ENCODE measurements at regions not wholly inside any gene's neighbourhood (a gene's known extent, or its start where the extent isn't known, plus 50 kb on each side); places are given as distances from the start of the nearest gene placed in this dataset.
"Not testable (repeated sequence)": the region's sequence is repeated elsewhere in the genome, so short reads cannot be mapped to it uniquely, and the experiment has no call there.

- DNase-seq (ENCODE audit: extremely low spot score) = no peak
- 65% methylated on average over 8 of the region's 8 CpGs for WGBS
- no peaks in the 10 kb centered on the region for H3K4me1 ChIP-seq (ENCODE audit: insufficient read depth)
- H3K4me3 ChIP-seq (ENCODE audit: low read depth, low read length) = no peak overlapping the region
- no peak overlapping the region for H3K27ac ChIP-seq (ENCODE audit: low read depth)
- no peaks in the 10 kb centered on the region for H3K36me3 ChIP-seq (ENCODE audit: insufficient read depth)
Observed at GRCh38 chr19:28605501-28606268, 607.3 kb downstream of the UQCRFS1 start.

- no peak for DNase-seq (ENCODE audit: extremely low spot score)
- no peak overlapping the region for H3K27ac ChIP-seq (ENCODE audit: low read depth)
- no peaks in the 10 kb centered on the region for H3K4me1 ChIP-seq (ENCODE audit: insufficient read depth)
- no peaks in the 10 kb centered on the region for H3K36me3 ChIP-seq (ENCODE audit: insufficient read depth)
- no peak overlapping the region for H3K4me3 ChIP-seq (ENCODE audit: low read depth, low read length)
- WGBS = 93% methylated on average over 2 of the region's 2 CpGs
Observed at GRCh38 chr19:28603453-28603852, 609.5 kb downstream of the UQCRFS1 start.

GRCh38 chr19:28602675-28603298, 610.2 kb downstream of the UQCRFS1 start:
- Histone ChIP-seq H3K36me3 (ENCODE audit: insufficient read depth) (no peaks in the 10 kb centered on the region), H3K4me3 (ENCODE audit: low read depth, low read length) (no peak overlapping the region), H3K27ac (ENCODE audit: low read depth) (no peak overlapping the region), H3K4me1 (ENCODE audit: insufficient read depth) (no peaks in the 10 kb centered on the region)
- no peak for DNase-seq (ENCODE audit: extremely low spot score)
- WGBS = 79% methylated on average over 9 of the region's 9 CpGs

- H3K4me1 ChIP-seq (ENCODE audit: insufficient read depth) = no peaks in the 10 kb centered on the region
- no peak overlapping the region for H3K4me3 ChIP-seq (ENCODE audit: low read depth, low read length)
- WGBS = 80% methylated on average over 10 of the region's 10 CpGs
- no peak for DNase-seq (ENCODE audit: extremely low spot score)
- no peak overlapping the region for H3K27ac ChIP-seq (ENCODE audit: low read depth)
- H3K36me3 ChIP-seq (ENCODE audit: insufficient read depth) = no peaks in the 10 kb centered on the region
Observed at GRCh38 chr19:28601723-28602440, 611.1 kb downstream of the UQCRFS1 start.

GRCh38 chr19:28598861-28599260, 614.1 kb downstream of the UQCRFS1 start:
- no peaks in the 10 kb centered on the region for H3K4me1 ChIP-seq (ENCODE audit: insufficient read depth)
- no peak for DNase-seq (ENCODE audit: extremely low spot score)
- 59% methylated on average over 3 of the region's 3 CpGs for WGBS
- H3K4me3 ChIP-seq (ENCODE audit: low read depth, low read length) = no peak overlapping the region
- H3K36me3 ChIP-seq (ENCODE audit: insufficient read depth) = no peaks in the 10 kb centered on the region
- no peak overlapping the region for H3K27ac ChIP-seq (ENCODE audit: low read depth)

GRCh38 chr19:28596561-28597071, 616.3 kb downstream of the UQCRFS1 start:
- DNase-seq (ENCODE audit: extremely low spot score) = no peak
- H3K27ac ChIP-seq (ENCODE audit: low read depth) = no peak overlapping the region
- H3K36me3 ChIP-seq (ENCODE audit: insufficient read depth) = no peaks in the 10 kb centered on the region
- H3K4me3 ChIP-seq (ENCODE audit: low read depth, low read length) = no peak overlapping the region
- no peaks in the 10 kb centered on the region for H3K4me1 ChIP-seq (ENCODE audit: insufficient read depth)
- WGBS = 63% methylated on average over 12 of the region's 12 CpGs

GRCh38 chr19:28595722-28596480, 617.0 kb downstream of the UQCRFS1 start:
- 78% methylated on average over 4 of the region's 4 CpGs for WGBS
- DNase-seq (ENCODE audit: extremely low spot score) = no peak
- Histone ChIP-seq H3K4me1 (ENCODE audit: insufficient read depth) (no peaks in the 10 kb centered on the region), H3K36me3 (ENCODE audit: insufficient read depth) (no peaks in the 10 kb centered on the region), H3K4me3 (ENCODE audit: low read depth, low read length) (no peak overlapping the region), H3K27ac (ENCODE audit: low read depth) (no peak overlapping the region)

- DNase-seq (ENCODE audit: extremely low spot score) = no peak
- Histone ChIP-seq H3K4me3 (ENCODE audit: low read depth, low read length) (no peak overlapping the region), H3K36me3 (ENCODE audit: insufficient read depth) (no peaks in the 10 kb centered on the region), H3K4me1 (ENCODE audit: insufficient read depth) (no peaks in the 10 kb centered on the region), H3K27ac (ENCODE audit: low read depth) (no peak overlapping the region)
- 84% methylated on average over 2 of the region's 2 CpGs for WGBS
Observed at GRCh38 chr19:28594737-28595136, 618.2 kb downstream of the UQCRFS1 start.

GRCh38 chr19:28589991-28590411, 623.0 kb downstream of the UQCRFS1 start:
- H3K4me1 ChIP-seq (ENCODE audit: insufficient read depth); H3K36me3 ChIP-seq (ENCODE audit: insufficient read depth); DNase-seq (ENCODE audit: extremely low spot score); H3K4me3 ChIP-seq (ENCODE audit: low read depth, low read length); H3K27ac ChIP-seq (ENCODE audit: low read depth): not testable (repeated sequence)
- 77% methylated on average over 11 of the region's 11 CpGs for WGBS

GRCh38 chr19:28586474-28586873, 626.5 kb downstream of the UQCRFS1 start:
- Histone ChIP-seq H3K27ac (ENCODE audit: low read depth) (no peak overlapping the region), H3K36me3 (ENCODE audit: insufficient read depth) (no peaks in the 10 kb centered on the region), H3K4me3 (ENCODE audit: low read depth, low read length) (no peak overlapping the region), H3K4me1 (ENCODE audit: insufficient read depth) (no peaks in the 10 kb centered on the region)
- DNase-seq (ENCODE audit: extremely low spot score) = no peak
- 28% methylated on average over 7 of the region's 7 CpGs for WGBS

- DNase-seq (ENCODE audit: extremely low spot score) = no peak
- H3K4me3 ChIP-seq (ENCODE audit: low read depth, low read length) = no peak overlapping the region
- WGBS = 72% methylated on average over 4 of the region's 4 CpGs
- H3K36me3 ChIP-seq (ENCODE audit: insufficient read depth) = no peaks in the 10 kb centered on the region
- no peaks in the 10 kb centered on the region for H3K4me1 ChIP-seq (ENCODE audit: insufficient read depth)
- H3K27ac ChIP-seq (ENCODE audit: low read depth) = no peak overlapping the region
Observed at GRCh38 chr19:28585796-28586195, 627.2 kb downstream of the UQCRFS1 start.

- H3K4me3 ChIP-seq (ENCODE audit: low read depth, low read length) = no peak overlapping the region
- WGBS = 88% methylated on average over 8 of the region's 8 CpGs
- no peak for DNase-seq (ENCODE audit: extremely low spot score)
- H3K4me1 ChIP-seq (ENCODE audit: insufficient read depth) = no peaks in the 10 kb centered on the region
- no peaks in the 10 kb centered on the region for H3K36me3 ChIP-seq (ENCODE audit: insufficient read depth)
- H3K27ac ChIP-seq (ENCODE audit: low read depth) = no peak overlapping the region
Observed at GRCh38 chr19:28583713-28584112, 629.2 kb downstream of the UQCRFS1 start.

- Histone ChIP-seq H3K27ac (ENCODE audit: low read depth) (no peak overlapping the region), H3K36me3 (ENCODE audit: insufficient read depth) (no peaks in the 10 kb centered on the region), H3K4me1 (ENCODE audit: insufficient read depth) (no peaks in the 10 kb centered on the region), H3K4me3 (ENCODE audit: low read depth, low read length) (no peak overlapping the region)
- DNase-seq (ENCODE audit: extremely low spot score) = no peak
- WGBS = 75% methylated on average over 3 of the region's 3 CpGs
Observed at GRCh38 chr19:28583242-28583641, 629.7 kb downstream of the UQCRFS1 start.
